ENCODE measurements at regions not wholly inside any gene's neighbourhood (a gene's known extent, or its start where the extent isn't known, plus 50 kb on each side); places are given as distances from the start of the nearest gene placed in this dataset.
"Not testable (repeated sequence)": the region's sequence is repeated elsewhere in the genome, so short reads cannot be mapped to it uniquely, and the experiment has no call there.

DNA sequence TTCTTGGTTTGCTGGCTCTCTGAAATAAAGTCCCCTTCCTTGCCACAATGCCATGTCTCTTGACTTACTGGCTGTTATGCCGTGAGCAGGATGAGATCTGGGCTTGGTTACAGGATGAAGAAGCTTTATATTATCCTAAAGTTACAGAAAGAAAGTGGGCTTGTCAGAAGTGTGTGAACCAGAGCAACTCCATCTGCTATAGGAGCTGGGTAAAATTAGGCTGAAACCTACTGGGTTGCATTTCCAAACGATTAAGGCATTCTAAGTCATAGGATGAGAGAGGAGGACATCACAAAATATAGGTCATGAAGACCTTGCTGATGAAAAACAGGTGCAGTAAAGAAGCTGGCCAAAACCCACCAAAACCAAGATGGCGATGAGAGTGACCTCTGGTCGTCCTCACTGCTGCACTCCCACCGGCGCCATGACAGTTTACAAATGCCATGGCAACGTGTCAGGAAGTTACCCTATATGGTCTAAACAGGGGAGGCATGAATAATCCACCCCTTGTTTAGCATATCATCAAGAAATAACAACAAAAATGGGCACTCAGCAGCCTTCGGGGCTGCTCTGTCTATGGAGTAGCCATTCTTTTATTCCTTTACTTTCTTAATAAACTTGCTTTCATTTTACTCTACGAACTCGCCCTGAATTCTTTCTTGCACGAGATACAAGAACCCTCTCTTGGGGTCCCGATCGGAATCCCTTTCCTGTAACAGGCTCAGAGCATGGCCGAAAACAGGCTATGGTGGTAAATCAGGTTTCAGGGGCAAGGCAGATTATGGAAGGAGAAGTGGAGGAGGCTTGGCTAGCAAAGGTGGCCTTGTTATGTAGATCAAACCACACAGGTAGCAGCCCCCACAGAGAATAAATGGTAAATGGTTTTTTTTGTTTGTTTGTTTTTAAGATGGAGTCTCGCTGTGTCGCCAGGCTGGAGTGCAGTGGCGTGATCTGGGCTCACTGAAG lies 81.3 kb upstream of the C16orf82 start:
- DNase-seq (ENCODE audit: low read depth) = no peak

DNA sequence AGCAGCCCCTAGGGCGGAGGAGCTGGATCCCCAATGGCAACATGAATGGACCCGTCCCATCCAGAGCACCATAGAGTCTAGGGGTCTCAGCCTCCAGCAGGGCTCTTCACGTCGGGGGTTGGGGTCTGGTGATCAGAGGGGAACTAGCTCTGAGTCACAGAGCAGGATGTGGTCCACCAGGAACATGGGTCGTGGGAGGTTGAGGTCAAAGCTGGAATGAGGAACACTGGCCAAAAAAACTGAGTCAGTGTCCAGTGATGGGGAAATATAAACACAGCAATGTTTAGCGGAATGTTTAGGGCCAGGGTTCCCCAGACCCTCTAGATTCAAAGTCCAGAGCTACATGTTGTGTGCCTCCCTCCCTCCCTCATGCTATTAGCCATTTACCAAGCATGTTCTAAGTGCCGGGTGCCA lies 79.1 kb upstream of the C16orf82 start:
- no peak for DNase-seq (ENCODE audit: low read depth)

DNA sequence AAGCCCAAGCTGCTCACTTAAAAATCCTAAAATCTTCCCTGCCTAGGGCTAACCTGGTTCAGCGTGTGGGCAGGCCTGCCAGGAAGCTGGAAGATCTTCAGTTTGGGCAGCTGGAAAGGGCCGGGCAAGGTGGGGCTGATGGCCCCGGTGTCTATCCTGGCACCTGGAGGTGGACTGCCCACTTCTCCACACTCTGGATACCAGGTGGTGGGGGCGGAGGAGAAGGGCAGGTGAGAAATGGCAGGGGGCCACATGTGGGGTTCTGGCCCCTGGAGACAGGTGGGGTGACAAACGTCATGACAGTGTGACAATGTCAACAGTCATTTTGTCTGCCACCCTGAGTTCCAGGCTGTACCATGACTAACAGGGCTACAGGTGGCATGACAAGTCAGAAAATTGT lies 78.5 kb upstream of the C16orf82 start:
- DNase-seq (ENCODE audit: low read depth) = no peak

DNA sequence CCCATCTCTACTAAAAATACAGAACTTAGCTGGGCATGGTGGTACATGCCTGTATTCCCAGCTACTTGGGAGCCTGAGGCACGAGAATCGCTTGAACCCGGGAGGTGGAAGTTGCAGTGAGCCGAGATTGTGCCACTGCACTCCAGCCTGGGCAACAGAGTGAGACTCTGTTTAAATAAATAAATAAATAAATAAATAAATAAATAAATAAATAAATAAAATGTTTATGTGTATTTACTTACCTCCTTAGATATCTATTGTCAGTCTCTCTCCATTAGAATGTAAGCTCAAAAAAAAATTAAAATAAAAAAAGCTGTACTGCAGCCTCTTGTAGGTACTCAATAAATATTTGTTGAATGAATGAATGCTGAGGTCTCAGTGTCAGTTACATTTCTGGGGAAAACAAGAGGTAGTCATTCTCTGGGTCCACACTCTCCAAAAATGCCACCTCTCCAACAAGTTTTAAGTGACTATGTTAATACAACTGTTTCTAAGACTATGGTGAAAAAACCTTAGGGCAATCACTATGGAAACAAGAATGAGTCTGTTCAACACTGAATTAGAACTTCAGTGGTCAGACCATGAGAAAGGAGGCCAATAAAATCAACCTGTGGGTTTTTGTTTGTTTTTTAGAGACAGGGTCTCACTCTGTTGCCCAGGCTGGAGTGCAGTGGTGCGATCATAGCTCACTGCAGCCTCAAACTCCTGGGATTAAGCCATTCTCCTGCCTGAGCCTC lies 76.2 kb upstream of the C16orf82 start:
- not testable (repeated sequence) for DNase-seq (ENCODE audit: low read depth)

DNA sequence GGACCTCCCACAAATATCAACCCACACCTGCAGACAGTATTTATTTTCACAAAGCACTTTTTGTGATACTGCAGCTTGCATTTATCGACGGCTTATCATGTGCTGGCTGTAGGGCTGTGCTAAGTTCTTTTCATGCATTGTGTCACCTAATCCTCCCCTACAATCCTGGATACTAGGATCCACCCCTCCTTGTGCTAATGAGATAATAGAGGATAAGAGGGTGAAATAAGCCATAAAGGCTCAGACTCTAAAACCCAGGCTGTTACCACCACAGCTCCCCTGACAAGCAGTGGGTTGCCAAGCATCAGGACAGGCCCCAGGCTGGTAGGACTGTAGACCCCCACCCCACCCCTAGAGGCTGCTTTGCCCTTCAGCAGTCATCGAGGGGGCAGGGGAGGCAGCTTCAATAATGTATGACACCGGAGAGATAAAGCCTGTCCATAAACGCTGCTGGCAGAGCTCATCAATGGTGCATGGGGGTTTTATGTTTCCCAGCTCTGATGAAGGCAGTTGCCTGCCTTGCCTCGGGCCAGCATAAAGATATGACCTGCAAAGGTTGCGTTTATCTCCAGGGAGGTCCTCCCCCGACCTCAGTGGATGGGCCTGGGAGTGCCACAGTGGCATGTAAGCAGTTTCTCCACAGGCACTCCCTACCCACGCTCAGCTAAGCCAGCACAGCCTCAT lies 73.9 kb upstream of the C16orf82 start:
- DNase-seq (ENCODE audit: low read depth) = no peak

GRCh38 chr16:26993511-26993910 lies 73.2 kb upstream of the C16orf82 start:
- no peak for DNase-seq (ENCODE audit: low read depth)

DNA sequence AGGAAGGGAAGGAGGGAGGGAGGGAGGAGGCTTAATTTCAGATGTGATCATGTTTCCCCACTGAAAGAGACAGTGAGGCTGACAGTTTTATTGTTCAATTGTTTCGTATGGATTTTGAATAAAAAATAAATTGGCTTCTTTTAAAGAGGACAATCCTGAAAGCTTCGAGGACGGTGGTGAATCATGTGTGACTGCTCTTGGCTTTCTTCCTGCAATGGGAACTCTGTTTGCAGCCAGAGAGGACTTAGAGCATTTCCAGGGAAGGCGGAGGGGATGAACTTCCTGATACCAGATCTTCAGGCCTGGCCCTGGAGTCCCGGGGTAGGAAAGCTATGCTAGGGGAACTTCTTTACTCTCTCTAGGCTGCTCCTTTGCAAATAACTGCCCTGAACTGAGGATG lies 72.8 kb upstream of the C16orf82 start:
- no peak for DNase-seq (ENCODE audit: low read depth)

GRCh38 chr16:26995522-26995921 lies 71.2 kb upstream of the C16orf82 start:
- no peak for DNase-seq (ENCODE audit: low read depth)

DNA sequence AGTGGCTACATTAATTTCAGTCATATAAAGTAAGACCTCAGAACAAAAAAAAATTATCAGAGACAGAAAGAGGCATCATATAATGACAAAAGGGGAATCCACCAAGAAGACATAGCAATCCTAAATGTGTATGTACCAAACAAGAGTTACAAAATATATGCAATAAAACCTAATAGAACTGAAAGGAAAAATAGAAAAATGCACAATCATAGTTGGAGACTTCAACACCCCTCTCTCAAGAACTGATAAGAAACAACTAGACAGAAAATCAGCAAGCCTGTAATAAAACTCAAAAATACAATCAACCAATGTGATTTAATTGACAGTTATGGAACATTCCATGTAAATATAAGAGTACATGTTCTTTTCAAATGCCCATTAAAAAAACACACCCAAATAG lies 61.3 kb upstream of the C16orf82 start:
- no peak for DNase-seq (ENCODE audit: low read depth)
